ELF-1 (cell line): ENCODE measurements at regions not wholly inside any gene's neighbourhood (a gene's known extent, or its start where the extent isn't known, plus 50 kb on each side); places are given as distances from the start of the nearest gene placed in this dataset.

ENCODE experiments used
- DNase-seq: peaks from one replicate; pipeline ENCODE4 v3.0.0-alpha.2; 2016; ENCODE audit warnings: low read depth, low spot score

DNA sequence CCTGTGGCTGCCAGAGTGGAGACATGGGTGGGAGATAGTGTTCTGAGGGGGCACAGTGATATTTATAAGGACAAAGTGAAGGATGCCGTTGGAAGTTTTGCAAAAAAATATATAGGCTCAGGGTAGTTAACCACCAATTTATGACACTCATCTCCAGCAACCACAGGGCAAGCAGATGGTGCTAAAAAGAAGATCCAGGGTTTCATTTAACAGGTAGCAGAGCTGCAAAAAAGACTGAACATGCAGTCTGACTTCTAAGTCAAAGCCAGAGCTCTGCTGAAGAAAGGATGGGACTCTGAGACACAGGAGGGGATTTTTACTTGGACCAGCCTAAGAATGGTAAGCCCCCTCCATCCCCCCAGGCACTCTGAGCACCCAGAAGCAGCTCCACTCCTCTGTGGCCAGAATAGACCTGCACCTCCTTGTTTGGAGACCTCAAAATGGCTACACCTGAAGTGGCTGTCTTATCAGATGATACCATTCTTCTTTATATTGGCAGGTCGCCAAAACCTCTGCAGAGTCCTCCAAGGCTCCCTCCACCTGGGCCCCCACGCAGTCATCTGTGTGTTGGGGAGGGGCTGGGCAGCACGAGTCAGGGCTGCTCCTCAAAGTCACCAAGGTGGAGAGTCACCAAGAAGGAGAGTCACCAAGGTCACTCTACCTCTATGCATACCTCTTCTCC is 161.4 kb upstream of the FAM9B start:
- DNase-seq, result no peak

DNA sequence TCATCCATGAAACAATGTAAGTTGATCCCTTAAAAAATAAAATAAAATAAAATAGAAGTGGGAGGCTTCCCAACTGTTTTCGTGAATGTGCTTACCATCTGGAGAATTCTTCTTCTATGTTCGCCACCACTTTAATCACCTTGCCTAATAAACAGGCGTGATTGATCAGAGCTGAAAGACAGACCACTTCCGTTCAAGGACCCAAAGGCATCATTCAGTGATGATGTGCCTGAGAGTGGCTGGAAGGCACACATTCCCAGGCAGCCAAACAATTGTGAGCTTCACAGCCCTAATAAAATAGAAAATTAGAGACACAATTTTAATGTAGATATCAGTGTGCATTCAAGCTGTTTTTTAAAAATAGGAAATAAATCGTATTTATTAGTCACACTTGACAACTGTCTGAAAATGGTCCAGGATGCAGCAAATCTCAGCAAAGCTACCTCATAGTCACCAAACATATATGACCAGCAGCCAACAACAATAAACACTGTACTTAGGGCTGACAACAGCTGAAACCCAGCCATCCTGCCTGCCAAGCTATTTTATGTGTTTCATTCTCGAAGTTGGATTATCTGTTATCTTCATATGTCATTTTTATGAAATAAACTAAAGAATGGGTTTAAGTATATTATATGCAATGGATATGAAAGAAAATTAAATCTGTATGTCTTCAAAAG is 163.2 kb upstream of the FAM9B start:
- no peak for DNase-seq

DNA sequence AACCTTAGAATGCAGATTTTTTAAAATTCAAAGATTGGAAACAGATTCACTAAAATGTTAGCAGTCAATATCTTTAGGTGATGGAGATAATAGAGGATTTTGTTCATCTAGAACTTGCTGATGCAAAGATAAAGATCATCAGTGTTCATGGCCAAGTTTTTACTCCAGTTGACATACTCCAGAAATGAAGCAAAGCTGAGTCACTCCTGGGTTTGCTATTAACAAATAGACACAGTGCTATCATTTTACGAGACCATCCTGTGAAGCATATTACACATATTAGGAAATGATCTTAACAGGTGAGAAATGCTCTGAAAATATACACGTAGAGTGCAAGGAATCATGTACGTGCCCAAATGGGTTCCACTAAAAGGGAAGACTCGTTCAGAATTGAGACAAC is 170.6 kb upstream of the FAM9B start:
- no peak for DNase-seq

DNA sequence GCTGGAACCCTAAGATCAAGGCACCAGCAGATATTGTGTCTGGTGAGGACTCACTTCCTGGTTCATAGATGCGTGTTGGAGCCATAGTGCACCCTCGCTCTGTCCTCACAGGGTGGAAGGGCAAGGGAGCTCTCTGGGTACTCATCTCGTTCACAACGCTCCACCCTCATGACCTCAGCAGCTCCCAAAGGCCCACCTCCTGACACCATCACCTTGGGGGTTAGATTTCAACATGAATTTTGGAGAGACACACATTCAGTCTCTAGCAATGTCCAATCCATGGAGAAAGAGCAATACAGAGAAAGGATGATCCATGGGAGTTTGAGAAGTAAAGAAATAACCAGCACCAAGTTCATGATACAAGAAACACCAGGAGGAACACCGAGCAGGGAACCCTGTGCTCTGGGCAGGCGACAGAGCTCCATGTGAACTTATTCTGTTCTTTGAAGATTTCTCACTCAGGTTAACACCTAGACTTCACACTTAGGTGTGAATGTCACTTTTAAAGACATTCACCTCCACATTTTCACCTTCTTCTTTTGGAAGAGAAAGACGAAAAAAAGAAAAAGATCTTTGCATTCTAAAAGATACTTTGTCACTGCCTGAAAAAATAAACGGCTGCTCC is 171.8 kb upstream of the FAM9B start:
- DNase-seq, result peak; percentile 21

DNA sequence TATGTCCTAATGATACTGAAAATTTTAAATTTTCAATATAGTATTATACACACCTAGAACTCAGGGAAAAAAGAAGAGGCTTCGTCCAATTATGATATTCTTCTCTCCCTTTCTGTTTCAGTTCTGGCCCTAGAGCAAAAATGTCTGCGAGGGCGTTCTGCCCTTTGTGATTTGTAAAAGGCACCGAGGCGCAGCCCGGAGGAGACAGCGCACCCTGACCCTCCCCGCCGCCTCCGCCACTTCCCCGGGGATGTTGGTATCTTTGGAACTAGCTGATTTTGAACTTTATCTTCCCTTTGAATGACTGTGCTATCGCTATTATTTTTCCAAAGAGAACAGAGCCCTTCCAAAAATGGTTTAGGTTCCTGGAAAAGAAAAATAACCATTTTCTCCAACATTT is 173.2 kb upstream of the FAM9B start:
- peak; percentile 20 for DNase-seq

DNA sequence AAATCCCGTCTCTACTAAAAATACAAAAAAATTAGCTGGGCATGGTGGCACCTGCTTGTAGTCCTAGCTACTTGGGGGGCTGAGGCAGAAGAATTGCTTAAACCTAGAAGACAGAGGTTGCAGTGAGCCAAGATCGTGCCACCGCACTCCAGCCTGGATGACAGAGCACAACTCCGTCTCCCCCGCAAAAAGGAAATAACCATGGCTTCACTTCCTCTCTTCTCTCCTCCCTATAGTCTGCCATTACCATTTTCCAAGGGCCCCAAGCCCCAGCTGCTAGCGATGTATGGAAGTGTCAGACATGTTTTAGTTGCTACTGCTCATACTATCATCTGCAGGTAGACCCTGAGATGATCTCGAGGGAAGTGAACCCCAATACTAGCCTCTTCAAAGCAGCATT is 177.3 kb upstream of the FAM9B start:
- DNase-seq, result no peak

DNA sequence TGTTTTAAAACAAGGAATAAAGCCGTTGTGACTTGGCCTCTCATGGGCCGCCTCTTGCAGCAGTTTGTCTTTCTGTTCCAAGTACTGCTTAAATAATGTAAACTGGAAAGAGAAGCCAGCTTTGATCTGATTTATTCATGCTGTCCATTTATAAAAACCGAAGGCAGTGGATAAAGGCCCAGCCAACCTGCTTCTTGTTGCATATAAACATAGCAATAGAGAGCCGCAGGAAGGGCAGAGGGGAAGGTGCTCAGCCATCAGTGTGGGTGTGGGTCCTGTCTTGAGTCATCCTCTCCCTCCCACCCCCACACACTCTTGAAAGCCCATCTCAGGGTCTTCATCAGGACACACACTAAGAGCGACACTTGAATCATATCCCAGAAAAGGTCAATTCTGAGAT is 187.9 kb upstream of the FAM9B start:
- no peak for DNase-seq

DNA sequence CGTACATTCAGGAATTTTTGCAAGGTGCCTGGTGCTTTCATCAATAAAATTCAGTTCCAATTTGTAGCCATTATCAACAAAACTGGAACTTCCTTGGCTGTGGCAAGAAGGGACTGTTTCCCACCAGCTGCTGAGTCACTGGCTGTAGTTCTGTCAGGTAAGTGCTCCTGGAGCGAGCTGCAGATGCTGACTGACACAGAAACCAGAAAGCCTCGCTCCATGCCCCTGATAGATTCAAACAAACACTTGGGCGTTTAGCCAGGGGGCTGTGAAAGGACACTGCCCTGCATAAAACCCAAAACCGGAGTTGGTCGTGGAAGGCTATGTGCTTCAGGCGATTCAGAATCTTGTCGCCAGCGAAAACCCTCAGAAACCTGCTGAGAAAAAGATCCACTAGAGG is 188.4 kb upstream of the FAM9B start:
- DNase-seq, result peak; percentile 52

DNA sequence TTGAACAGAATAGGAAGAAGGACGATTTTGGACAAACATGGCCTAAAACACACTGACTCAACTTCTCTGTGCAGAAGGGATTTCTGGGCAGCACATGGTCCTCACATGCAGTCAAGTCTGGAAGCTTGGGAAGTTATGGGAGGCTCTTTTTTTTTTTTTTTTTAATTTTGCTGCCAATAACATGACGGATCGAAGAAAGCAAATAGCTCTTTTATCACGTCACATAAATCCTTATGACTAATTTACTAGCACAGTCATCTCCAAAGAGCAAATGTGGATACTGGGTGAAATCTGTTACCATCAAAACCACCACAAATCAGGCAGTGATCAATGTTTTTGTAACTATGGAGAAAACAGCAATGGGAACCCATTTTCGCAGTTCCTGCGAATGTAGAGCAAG is 193.3 kb upstream of the FAM9B start:
- DNase-seq, result no peak

DNA sequence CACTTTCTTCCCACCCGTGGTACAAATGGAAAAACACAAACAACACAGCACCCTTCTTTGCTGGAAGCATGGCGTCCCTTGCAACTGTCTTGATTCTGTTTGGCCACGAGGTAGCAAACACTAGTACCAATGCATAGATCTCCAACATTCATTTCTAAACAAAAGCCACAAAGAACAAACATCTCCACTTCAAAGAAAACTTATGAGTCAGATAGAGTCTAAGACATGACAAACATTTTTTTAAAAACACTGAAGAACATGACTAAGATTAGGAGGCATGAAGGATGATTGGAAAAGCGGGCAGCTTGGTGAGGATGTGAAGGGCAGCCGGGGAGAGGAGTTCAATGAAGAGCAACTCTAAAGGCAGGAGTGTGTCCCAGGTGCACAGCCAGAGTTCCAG is 197.6 kb upstream of the FAM9B start:
- no peak for DNase-seq

DNA sequence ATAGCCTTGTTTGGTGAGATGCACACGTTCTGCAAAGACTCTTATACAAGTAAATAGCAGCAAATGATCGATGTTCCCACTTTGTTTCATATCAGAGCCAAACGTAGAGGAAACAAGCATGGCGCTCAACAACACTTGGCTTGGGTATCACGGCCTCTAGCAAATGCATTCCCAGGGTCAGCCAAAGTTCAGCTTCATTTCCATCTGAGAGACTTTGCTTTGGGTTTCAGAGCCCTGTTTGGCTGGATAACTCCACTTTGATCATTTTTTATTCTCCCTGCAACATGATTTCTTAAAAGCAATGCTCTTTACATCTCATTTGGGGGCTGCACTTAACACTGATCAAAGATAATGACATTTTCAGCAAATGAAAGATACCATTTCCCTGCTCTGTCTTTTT is 199.2 kb upstream of the FAM9B start:
- DNase-seq, result no peak

DNA sequence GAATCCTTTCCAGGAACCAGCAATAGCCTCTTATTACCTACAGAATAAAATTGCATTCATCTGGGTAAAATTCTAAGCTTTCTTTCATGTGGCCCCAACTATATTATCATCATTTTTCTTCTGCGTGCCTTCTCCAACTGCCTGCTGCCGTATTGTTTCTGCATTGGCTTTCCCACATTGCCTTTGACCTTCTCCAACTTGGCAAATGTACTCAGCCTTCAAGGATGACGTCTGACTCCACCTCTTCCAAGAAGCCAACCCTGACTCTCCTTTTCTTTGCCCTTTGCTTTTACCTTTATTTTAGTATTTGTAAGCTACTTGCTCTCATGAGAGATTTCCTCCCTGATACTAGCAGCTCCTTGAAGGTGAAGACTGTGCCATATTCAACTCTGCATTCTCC is 200.4 kb upstream of the FAM9B start:
- no peak for DNase-seq

DNA sequence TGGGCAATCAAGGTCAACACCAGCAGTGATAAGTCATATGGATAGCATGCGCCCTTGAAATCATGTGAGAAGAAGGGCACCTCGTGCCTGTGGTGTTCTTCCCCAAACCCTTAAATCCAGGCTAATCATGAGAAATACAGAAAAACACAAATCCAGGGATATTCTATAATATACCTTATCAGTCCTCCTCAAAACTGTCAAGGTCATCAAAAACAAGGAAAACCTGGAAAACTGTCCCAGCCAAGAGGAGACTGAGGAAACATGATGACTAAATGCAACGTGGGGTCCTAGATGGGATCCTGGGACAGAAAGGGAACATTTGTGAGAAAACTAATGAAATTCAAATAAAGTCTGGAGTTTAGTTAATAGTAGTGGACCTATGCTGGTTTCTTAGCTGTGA is 201.8 kb upstream of the FAM9B start:
- DNase-seq, result no peak

DNA sequence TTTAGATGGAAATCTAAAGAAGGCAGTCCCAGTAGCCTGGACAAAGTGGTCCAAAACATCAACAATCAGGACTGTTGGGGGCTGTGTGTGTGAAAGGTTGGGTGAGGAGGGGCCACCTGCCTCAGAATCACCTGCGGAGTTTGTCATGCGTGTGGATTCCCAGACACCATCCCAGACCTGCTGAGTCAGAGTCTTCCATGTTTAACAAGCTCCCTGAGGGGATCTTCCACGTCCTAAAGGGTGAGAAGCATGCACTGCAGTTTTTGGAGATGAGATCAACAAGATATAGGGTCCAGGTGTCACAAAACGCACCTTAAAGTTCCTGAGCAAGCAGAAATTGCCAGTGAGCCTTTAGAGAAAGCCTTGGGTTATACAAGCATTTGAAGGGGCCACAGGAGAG is 207.0 kb upstream of the FAM9B start:
- peak; percentile 35 for DNase-seq

DNA sequence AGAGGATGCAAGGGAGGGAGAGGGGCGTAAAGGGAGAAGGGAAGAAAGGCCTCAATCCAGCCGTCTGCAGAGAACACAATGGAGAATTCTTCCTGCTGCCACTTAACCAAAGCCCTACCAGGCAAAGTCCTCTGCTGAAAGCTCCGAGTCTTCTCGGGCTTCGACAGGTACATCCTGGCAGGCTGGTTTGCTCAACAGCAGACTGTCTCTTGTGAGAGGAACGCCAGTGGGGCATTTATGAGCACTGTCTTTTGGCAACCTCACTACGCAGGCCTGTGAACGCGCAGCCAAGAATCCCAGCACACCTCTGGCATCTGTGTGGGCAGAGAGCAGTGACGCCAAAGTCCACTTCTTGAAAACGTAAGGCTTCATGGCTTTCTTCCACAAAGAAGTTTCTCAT is 207.5 kb upstream of the FAM9B start:
- peak; percentile 24 for DNase-seq

DNA sequence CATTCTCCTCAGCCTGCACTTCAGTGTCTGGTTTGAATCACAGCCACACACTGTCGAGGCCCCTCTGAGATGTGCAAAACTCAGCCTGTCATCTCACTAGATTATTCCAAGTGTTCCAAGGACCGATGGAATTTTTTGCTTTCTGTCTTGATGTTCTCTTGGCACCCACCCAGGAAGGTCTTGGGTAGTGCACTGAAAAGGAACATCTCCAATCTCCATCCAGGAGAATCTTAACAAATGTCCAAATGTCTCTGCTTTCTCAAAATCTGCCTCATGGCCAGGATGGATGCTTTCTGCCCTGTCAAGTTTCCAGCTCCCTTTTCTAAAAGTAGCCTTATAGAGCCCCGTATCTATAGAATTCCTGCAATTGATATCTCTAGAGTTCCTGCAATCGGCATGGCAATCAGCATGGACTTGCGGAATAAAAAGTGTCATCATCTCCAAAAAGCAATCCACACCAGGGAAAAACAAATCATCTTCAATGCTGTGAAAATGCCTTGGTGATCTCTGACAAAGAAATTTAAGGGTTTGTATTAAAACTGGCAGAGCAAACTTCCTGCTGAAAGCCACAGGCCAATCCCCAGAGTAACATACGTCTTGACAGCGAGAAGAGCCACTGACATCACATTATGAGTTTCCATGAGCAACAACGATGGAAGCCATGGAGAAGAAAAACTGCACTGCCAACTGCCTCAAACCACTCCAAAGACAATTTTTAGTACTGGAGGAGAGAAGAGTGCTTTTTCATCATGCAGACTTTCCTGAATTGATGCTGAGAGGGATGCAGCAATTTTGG is 215.3 kb upstream of the FAM9B start:
- no peak for DNase-seq

DNA sequence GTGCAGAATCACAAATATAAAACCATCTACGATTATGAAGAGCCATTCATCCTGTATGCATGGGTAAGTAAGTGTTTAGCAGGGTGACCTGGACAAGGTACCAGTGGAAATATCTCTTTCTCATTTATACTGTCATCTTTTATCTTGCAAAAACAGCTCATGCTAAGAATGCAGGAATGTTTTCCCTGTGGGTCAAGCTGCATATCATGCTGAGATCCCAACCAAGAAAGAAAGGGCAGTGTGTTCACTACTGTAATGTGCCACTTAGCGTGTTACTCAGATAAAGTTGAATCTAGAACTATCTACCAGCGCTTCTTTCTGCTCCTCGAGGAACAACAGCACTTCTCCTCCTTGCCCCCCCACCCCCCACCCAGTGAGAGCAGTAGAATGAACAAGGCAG is 212.7 kb upstream of the TBL1X start:
- peak; percentile 30 for DNase-seq

DNA sequence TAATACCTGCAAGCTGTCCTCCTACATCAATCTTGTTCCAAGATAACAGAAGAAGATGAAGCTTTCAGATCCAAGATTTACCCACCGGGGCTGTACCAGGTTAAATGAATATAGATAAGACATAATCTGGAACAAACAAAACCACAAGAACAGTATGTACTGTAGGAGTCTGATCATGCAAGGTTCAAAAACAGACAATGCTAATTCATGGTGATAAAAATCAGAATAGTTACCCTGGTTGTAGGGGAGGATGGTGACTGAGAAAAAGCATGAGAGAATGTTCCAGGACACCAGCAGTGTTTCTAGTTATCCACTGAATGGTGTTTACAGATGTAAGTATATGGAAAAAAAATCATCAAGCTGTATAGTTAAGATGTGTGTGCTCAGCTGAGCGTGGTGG is 211.6 kb upstream of the TBL1X start:
- DNase-seq, result no peak

DNA sequence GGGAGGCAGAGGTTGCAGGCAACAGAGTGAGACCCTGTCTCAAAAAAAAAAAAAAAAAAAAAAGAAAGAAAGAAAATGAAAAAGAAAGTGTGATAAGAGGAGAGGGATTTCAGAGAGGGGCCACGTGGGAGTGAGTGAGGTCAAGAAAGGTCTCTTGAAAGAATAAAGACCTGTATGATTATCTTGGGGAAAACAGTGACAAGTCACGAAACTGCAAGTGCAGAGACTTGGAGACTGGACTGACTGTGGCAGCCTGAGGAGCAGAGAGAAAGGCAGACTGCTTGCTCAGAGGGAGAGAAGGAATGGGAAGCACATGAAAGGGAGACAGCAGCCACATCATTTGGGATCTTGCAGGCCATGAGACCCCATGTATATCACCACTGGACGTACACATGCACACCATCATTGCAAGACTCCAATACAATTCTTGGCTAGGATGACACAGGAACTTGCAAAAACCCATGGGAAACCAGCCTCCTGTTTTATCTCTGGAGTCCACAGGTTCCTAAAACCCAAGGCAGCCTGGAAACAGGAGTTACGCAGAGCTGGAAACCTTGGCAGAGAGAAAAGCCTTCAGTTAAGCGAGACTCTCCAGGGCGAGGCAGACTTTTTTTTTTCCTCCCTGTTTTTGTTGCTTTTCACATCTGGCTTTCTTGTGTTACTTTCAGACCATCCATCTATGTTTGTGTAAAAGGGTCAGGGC is 207.0 kb upstream of the TBL1X start:
- DNase-seq, result no peak

DNA sequence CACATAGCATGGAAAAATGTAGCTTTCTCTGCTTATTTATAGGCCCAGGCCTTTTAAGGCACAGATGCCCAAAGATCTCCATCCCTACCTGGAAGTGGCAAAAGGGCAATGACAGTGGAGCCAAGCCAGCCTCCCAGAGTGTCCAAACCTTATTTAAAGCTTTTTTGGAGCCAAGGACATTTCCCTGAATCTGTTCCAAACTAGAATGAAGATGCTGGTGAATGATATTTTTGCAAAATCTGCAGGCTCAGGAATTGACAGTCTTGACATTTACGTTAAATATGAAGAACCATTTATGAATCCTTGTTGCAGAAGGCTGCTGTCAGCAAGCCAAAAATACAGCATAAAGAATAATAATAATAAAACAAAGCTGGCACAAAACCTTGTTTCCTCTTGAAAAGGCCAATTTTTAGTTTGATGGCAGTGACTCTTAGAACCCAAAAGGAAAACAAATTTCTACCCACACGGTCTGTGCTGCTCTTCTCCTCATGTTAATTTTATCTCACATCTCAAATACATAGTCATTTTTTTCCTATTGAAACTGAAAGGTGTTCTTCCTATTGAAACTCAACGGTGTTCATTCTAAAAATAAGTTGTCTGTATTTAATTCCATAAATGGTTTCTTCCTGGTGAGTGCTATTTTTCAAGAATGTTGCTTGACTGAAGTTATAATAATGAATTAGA is 206.3 kb upstream of the TBL1X start:
- DNase-seq, result no peak

DNA sequence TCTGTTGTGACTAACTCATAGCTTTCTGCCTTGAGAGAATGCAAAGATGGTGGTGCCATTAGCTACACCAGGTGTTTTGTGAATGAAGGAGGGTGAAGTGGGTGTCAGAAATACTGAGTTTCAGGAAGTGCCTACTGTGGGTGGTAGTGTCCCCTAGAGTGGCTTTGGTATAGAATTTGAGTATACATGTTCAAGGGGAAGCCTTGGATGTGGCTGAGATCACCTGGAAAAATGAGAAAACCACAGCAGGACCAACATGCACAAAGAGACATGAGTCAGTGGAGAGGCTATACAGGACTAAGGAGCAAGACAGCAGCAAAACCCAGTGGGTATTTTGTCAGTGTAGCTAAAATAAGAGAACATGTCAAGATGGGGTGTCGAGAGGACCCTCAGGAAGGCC is 204.3 kb upstream of the TBL1X start:
- DNase-seq, result no peak
